ENCODE measurements at regions not wholly inside any gene's neighbourhood (a gene's known extent, or its start where the extent isn't known, plus 50 kb on each side); places are given as distances from the start of the nearest gene placed in this dataset.
"Not testable (repeated sequence)": the region's sequence is repeated elsewhere in the genome, so short reads cannot be mapped to it uniquely, and the experiment has no call there.

DNA sequence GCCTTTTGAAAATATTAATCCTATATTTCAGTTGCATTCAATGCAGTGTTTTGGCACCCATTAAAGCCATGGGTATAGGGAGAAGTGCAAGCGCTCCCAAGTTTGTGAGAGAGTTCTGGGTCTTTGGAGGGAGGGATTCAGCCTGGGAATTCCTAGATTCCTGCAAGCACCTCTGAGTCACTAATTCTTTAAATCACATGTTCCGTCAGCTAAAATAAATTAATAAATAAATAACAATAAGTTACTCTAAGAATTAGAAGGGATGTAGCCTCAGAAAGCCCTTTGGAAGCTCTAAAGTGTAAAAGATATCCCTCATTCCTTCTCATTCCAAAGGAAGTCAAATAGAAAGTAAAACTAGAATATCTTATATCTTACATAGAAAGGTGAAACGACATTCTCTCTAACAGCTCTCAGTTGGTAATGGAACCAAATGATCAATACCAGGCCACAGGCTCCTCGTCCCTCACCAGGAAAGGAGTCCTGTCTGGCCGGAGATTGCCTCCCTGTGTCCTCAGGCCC lies 222.4 kb upstream of the RBBP8 start:
- no peak overlapping the region for H3K27ac ChIP-seq (ENCODE audit: low read depth, low read length)
- no peak overlapping the region for H4K8ac ChIP-seq (ENCODE audit: low read depth, low read length)
- H3K4me2 ChIP-seq (ENCODE audit: low read length), result peak overlapping the region; percentile 36
- no peaks in the 10 kb centered on the region for H3K79me2 ChIP-seq (ENCODE audit: control insufficient read depth, insufficient read depth, low read length, poor library complexity)
- H3K36me3 ChIP-seq (ENCODE audit: control insufficient read depth in 1 of 2, insufficient read depth in 2 of 2, low read length in 2 of 2), result no peaks in the 10 kb centered on the region
- H3K23ac ChIP-seq (ENCODE audit: low read length), result no peak overlapping the region
- no peak overlapping the region for H2BK120ac ChIP-seq (ENCODE audit: insufficient read depth, low read length, poor library complexity)
- H3K18ac ChIP-seq (ENCODE audit: low read length), result no peak overlapping the region
- no peak overlapping the region for H3K9ac ChIP-seq (ENCODE audit: low read length)
- H4K91ac ChIP-seq (ENCODE audit: low read depth, low read length), result no peak overlapping the region
- H3K4me3 ChIP-seq (ENCODE audit: low read depth, low read length), result no peak overlapping the region
- no peak overlapping the region for H3K4ac ChIP-seq (ENCODE audit: low read depth, low read length)
- no peaks in the 10 kb centered on the region for H3K27me3 ChIP-seq (ENCODE audit: insufficient read depth, low read length)
- no peaks in the 10 kb centered on the region for H3K9me3 ChIP-seq (ENCODE audit: insufficient read depth, low read depth, low read length)
- no peaks in the 10 kb centered on the region for H3K79me1 ChIP-seq (ENCODE audit: low read length)
- H2AK5ac ChIP-seq (ENCODE audit: low read length), result no peak overlapping the region
- H3K4me1 ChIP-seq (ENCODE audit: control insufficient read depth in 1 of 2, insufficient read depth in 2 of 2, low read length in 2 of 2), result peaks cover 0 to 6% of the 10 kb centered on the region in 2 experiments
- H3K14ac ChIP-seq (ENCODE audit: low read length), result no peak overlapping the region
- no peak overlapping the region for H2BK5ac ChIP-seq (ENCODE audit: low read depth, low read length, poor library complexity)
- DNase-seq, result no peak
- H2AFZ ChIP-seq (ENCODE audit: insufficient read depth, low read length, poor library complexity), result no peak overlapping the region
- no CpG with 5 or more reads among the region's 5 CpGs for WGBS (ENCODE audit: extremely low coverage, insufficient coverage, insufficient read length)
- no peak overlapping the region for H2BK12ac ChIP-seq (ENCODE audit: low read length)
- no peak overlapping the region for H4K12ac ChIP-seq (ENCODE audit: low read depth, low read length)

DNA sequence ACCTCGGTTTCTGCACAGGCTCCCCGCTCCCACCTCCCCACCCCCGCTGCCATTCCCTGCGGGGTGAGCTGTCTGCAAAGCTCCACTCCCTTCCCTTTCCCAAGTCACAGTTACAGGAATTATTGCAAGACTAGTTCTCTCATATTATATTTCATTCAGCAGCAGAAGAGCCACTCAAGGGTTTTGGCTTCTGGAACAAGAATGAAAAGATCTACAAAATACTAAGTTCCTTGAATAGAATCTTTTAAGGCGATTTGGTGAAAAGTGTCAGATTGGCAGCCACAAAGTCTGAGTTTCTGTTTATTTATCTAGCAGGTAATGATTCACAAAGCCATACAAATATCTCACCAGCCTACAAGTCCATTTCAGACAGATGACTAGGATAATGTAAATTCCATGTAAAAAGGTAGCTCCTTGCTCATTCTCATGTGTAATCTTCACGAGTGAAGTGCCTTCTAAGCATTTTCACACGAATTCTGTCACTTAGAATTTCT lies 221.9 kb upstream of the RBBP8 start:
- Histone ChIP-seq H4K8ac (ENCODE audit: low read depth, low read length) (no peak overlapping the region), H3K79me2 (ENCODE audit: control insufficient read depth, insufficient read depth, low read length, poor library complexity) (no peaks in the 10 kb centered on the region), H3K27me3 (ENCODE audit: insufficient read depth, low read length) (no peaks in the 10 kb centered on the region), H3K18ac (ENCODE audit: low read length) (no peak overlapping the region), H2AFZ (ENCODE audit: insufficient read depth, low read length, poor library complexity) (no peak overlapping the region), H2AK5ac (ENCODE audit: low read length) (no peak overlapping the region), H3K4ac (ENCODE audit: low read depth, low read length) (no peak overlapping the region), H2BK12ac (ENCODE audit: low read length) (no peak overlapping the region), H2BK120ac (ENCODE audit: insufficient read depth, low read length, poor library complexity) (no peak overlapping the region), H3K4me3 (ENCODE audit: low read depth, low read length) (no peak overlapping the region), H3K79me1 (ENCODE audit: low read length) (no peaks in the 10 kb centered on the region), H3K14ac (ENCODE audit: low read length) (no peak overlapping the region), H3K23ac (ENCODE audit: low read length) (no peak overlapping the region), H3K36me3 (ENCODE audit: control insufficient read depth in 1 of 2, insufficient read depth in 2 of 2, low read length in 2 of 2) (no peaks in the 10 kb centered on the region), H3K4me2 (ENCODE audit: low read length) (peak overlapping the region; percentile 36), H3K9ac (ENCODE audit: low read length) (no peak overlapping the region), H2BK5ac (ENCODE audit: low read depth, low read length, poor library complexity) (no peak overlapping the region), H3K27ac (ENCODE audit: low read depth, low read length) (no peak overlapping the region), H3K9me3 (ENCODE audit: insufficient read depth, low read depth, low read length) (no peaks in the 10 kb centered on the region), H4K91ac (ENCODE audit: low read depth, low read length) (no peak overlapping the region), H4K12ac (ENCODE audit: low read depth, low read length) (no peak overlapping the region), H3K4me1 (ENCODE audit: control insufficient read depth in 1 of 2, insufficient read depth in 2 of 2, low read length in 2 of 2) (peaks cover 0 to 6% of the 10 kb centered on the region in 2 experiments)
- no peak for DNase-seq
- no CpG with 5 or more reads among the region's 7 CpGs for WGBS (ENCODE audit: extremely low coverage, insufficient coverage, insufficient read length)

DNA sequence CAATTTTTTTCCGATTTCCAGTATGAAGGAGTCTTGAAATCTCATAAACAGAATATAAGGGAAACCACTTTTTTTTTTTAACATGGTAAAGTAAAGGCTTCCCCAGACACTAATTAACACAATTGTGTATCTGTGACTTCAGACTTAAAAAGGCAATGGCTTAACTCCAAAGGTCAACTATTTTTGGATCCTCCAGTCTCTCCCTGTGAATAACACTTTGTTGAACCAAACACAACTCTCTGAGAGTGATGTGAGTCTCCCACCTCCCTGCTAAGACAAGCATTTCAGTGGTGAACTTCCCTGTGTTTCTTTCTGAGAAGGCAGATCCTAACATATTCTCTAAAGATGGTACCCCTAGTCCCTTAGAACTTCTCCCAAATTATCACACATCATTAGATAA lies 219.6 kb upstream of the RBBP8 start:
- H3K79me2 ChIP-seq (ENCODE audit: control insufficient read depth, insufficient read depth, low read length, poor library complexity), result no peaks in the 10 kb centered on the region
- no CpG with 5 or more reads among the region's 1 CpG for WGBS (ENCODE audit: extremely low coverage, insufficient coverage, insufficient read length)
- H3K4me1 ChIP-seq (ENCODE audit: control insufficient read depth in 1 of 2, insufficient read depth in 2 of 2, low read length in 2 of 2), result peaks cover 0 to 6% of the 10 kb centered on the region in 2 experiments

DNA sequence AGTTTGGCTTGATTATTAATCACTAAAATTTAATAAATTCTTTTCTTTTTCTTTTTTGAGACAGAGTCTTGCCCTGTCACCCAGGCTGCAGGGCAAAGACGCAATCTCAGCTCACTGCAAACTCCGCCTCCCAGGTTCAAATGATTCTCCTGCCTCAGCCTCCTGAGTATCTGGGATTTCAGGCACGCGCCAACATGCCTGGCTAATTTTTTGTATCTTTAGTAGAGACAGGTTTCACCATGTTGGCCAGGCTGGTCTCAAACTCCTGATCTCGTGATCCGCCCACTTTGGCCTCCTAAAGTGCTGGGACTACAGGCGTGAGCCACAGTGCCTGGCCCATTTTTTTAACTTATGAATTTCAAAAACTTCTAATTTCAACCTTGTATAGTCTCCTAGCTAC lies 215.6 kb upstream of the RBBP8 start:
- not testable (repeated sequence) for H3K4me1 ChIP-seq (ENCODE audit: control insufficient read depth in 1 of 2, insufficient read depth in 2 of 2, low read length in 2 of 2); H3K27ac ChIP-seq (ENCODE audit: low read depth, low read length); H3K4me3 ChIP-seq (ENCODE audit: low read depth, low read length); H3K4ac ChIP-seq (ENCODE audit: low read depth, low read length); H3K27me3 ChIP-seq (ENCODE audit: insufficient read depth, low read length); H2BK12ac ChIP-seq (ENCODE audit: low read length); H3K79me2 ChIP-seq (ENCODE audit: control insufficient read depth, insufficient read depth, low read length, poor library complexity); H3K36me3 ChIP-seq (ENCODE audit: control insufficient read depth in 1 of 2, insufficient read depth in 2 of 2, low read length in 2 of 2); H4K12ac ChIP-seq (ENCODE audit: low read depth, low read length); H2BK5ac ChIP-seq (ENCODE audit: low read depth, low read length, poor library complexity); H3K4me2 ChIP-seq (ENCODE audit: low read length); H4K8ac ChIP-seq (ENCODE audit: low read depth, low read length); H3K18ac ChIP-seq (ENCODE audit: low read length); H3K79me1 ChIP-seq (ENCODE audit: low read length); H2BK120ac ChIP-seq (ENCODE audit: insufficient read depth, low read length, poor library complexity); H3K9ac ChIP-seq (ENCODE audit: low read length); H2AK5ac ChIP-seq (ENCODE audit: low read length); H2AFZ ChIP-seq (ENCODE audit: insufficient read depth, low read length, poor library complexity); H3K23ac ChIP-seq (ENCODE audit: low read length); H3K9me3 ChIP-seq (ENCODE audit: insufficient read depth, low read depth, low read length); H4K91ac ChIP-seq (ENCODE audit: low read depth, low read length); H3K14ac ChIP-seq (ENCODE audit: low read length); DNase-seq
- no CpG with 5 or more reads among the region's 7 CpGs for WGBS (ENCODE audit: extremely low coverage, insufficient coverage, insufficient read length)

More for the DNA sequence above, 219.6 kb upstream of the RBBP8 start:
- Histone ChIP-seq H4K8ac (ENCODE audit: low read depth, low read length) (no peak overlapping the region), H3K27ac (ENCODE audit: low read depth, low read length) (no peak overlapping the region), H3K4me2 (ENCODE audit: low read length) (no peak overlapping the region), H3K23ac (ENCODE audit: low read length) (no peak overlapping the region), H3K9ac (ENCODE audit: low read length) (no peak overlapping the region), H2AK5ac (ENCODE audit: low read length) (no peak overlapping the region), H2BK5ac (ENCODE audit: low read depth, low read length, poor library complexity) (no peak overlapping the region), H3K79me1 (ENCODE audit: low read length) (no peaks in the 10 kb centered on the region), H3K4me3 (ENCODE audit: low read depth, low read length) (no peak overlapping the region), H2BK120ac (ENCODE audit: insufficient read depth, low read length, poor library complexity) (no peak overlapping the region), H3K27me3 (ENCODE audit: insufficient read depth, low read length) (no peaks in the 10 kb centered on the region), H3K36me3 (ENCODE audit: control insufficient read depth in 1 of 2, insufficient read depth in 2 of 2, low read length in 2 of 2) (no peaks in the 10 kb centered on the region), H2BK12ac (ENCODE audit: low read length) (no peak overlapping the region), H3K4ac (ENCODE audit: low read depth, low read length) (no peak overlapping the region), H4K91ac (ENCODE audit: low read depth, low read length) (no peak overlapping the region), H3K9me3 (ENCODE audit: insufficient read depth, low read depth, low read length) (no peaks in the 10 kb centered on the region), H2AFZ (ENCODE audit: insufficient read depth, low read length, poor library complexity) (no peak overlapping the region), H3K14ac (ENCODE audit: low read length) (no peak overlapping the region), H4K12ac (ENCODE audit: low read depth, low read length) (no peak overlapping the region), H3K18ac (ENCODE audit: low read length) (no peak overlapping the region)
- no peak for DNase-seq

Data from trophoblast cell (in vitro differentiated cells and primary cell).